ENCODE measurements at regions not wholly inside any gene's neighbourhood (a gene's known extent, or its start where the extent isn't known, plus 50 kb on each side); places are given as distances from the start of the nearest gene placed in this dataset.

GRCh38 chr5:60546207-60546606, 153.8 kb downstream of the DEPDC1B start:
- H3K36me3 ChIP-seq: no peaks in the 10 kb centered on the region
- TF ChIP-seq POLR2AphosphoS5 (IDR thresholded peaks at IDR 0.05; ENCODE audit: insufficient read depth in 1 of 2, low read depth in 1 of 2) (no peak), CTCF (IDR thresholded peaks at IDR 0.05) (no peak), POLR2A (IDR thresholded peaks at IDR 0.05) (no peak)
- H3K4me3 ChIP-seq: no peak overlapping the region
- no peak for DNase-seq (ENCODE audit: extremely low spot score in 2 of 2)
- intact Hi-C loops (cut with DNase I): no loop called here
- H3K27ac ChIP-seq: no peak overlapping the region
- no peaks in the 10 kb centered on the region for H3K9me3 ChIP-seq
- no peaks in the 10 kb centered on the region for H3K27me3 ChIP-seq
- no peaks in the 10 kb centered on the region for H3K4me1 ChIP-seq

- Histone ChIP-seq H3K27me3 (no peaks in the 10 kb centered on the region), H3K27ac (no peak overlapping the region), H3K4me3 (no peak overlapping the region), H3K4me1 (no peaks in the 10 kb centered on the region), H3K36me3 (no peaks in the 10 kb centered on the region), H3K9me3 (no peaks in the 10 kb centered on the region)
- DNase-seq (ENCODE audit: extremely low spot score in 2 of 2): no peak
- intact Hi-C loops (cut with DNase I): no loop called here
- TF ChIP-seq CTCF (IDR thresholded peaks at IDR 0.05) (no peak), POLR2AphosphoS5 (IDR thresholded peaks at IDR 0.05; ENCODE audit: insufficient read depth in 1 of 2, low read depth in 1 of 2) (no peak), POLR2A (IDR thresholded peaks at IDR 0.05) (no peak)
Observed at GRCh38 chr5:60545551-60545950, 154.4 kb downstream of the DEPDC1B start.

- intact Hi-C loops (cut with DNase I): no loop called here
- no peaks in the 10 kb centered on the region for H3K4me1 ChIP-seq
- no peak for TF ChIP-seq POLR2AphosphoS5 (IDR thresholded peaks at IDR 0.05; ENCODE audit: insufficient read depth in 1 of 2, low read depth in 1 of 2)
- TF ChIP-seq CTCF (IDR thresholded peaks at IDR 0.05): no peak
- TF ChIP-seq POLR2A (IDR thresholded peaks at IDR 0.05): no peak
- H3K27ac ChIP-seq: no peak overlapping the region
- no peaks in the 10 kb centered on the region for H3K36me3 ChIP-seq
- no peak overlapping the region for H3K4me3 ChIP-seq
- no peaks in the 10 kb centered on the region for H3K27me3 ChIP-seq
- H3K9me3 ChIP-seq: no peaks in the 10 kb centered on the region
- DNase-seq (ENCODE audit: extremely low spot score in 2 of 2): no peak
Observed at GRCh38 chr5:60544142-60544541, 155.8 kb downstream of the DEPDC1B start.

GRCh38 chr5:60541980-60542379, 158.0 kb downstream of the DEPDC1B start:
- Histone ChIP-seq H3K36me3 (no peaks in the 10 kb centered on the region), H3K9me3 (no peaks in the 10 kb centered on the region), H3K27ac (no peak overlapping the region), H3K4me1 (no peaks in the 10 kb centered on the region), H3K4me3 (no peak overlapping the region), H3K27me3 (no peaks in the 10 kb centered on the region)
- DNase-seq (ENCODE audit: extremely low spot score in 2 of 2): no peak
- TF ChIP-seq POLR2A (IDR thresholded peaks at IDR 0.05) (no peak), POLR2AphosphoS5 (IDR thresholded peaks at IDR 0.05; ENCODE audit: insufficient read depth in 1 of 2, low read depth in 1 of 2) (no peak), CTCF (IDR thresholded peaks at IDR 0.05) (no peak)
- intact Hi-C loops (cut with DNase I): no loop called here

- DNase-seq (ENCODE audit: extremely low spot score in 2 of 2): no peak
- H3K9me3 ChIP-seq: no peaks in the 10 kb centered on the region
- no peaks in the 10 kb centered on the region for H3K36me3 ChIP-seq
- H3K4me1 ChIP-seq: no peaks in the 10 kb centered on the region
- H3K4me3 ChIP-seq: no peak overlapping the region
- no peak overlapping the region for H3K27ac ChIP-seq
- intact Hi-C loops (cut with DNase I): no loop called here
- no peak for TF ChIP-seq POLR2A (IDR thresholded peaks at IDR 0.05)
- no peak for TF ChIP-seq POLR2AphosphoS5 (IDR thresholded peaks at IDR 0.05; ENCODE audit: insufficient read depth in 1 of 2, low read depth in 1 of 2)
- TF ChIP-seq CTCF (IDR thresholded peaks at IDR 0.05): no peak
- H3K27me3 ChIP-seq: no peaks in the 10 kb centered on the region
Observed at GRCh38 chr5:60540856-60541805, 158.8 kb downstream of the DEPDC1B start.
